ENCODE measurements at regions not wholly inside any gene's neighbourhood (a gene's known extent, or its start where the extent isn't known, plus 50 kb on each side); places are given as distances from the start of the nearest gene placed in this dataset.

- no peak for TF ChIP-seq CTCF (IDR thresholded peaks at IDR 0.05)
- no peak for TF ChIP-seq POLR2A (IDR thresholded peaks at IDR 0.05)
Measured at GRCh38 chr5:119852140-119852539, 222.8 kb downstream of the FAM170A start.
